ENCODE measurements at regions not wholly inside any gene's neighbourhood (a gene's known extent, or its start where the extent isn't known, plus 50 kb on each side); places are given as distances from the start of the nearest gene placed in this dataset.

GRCh38 chr11:70537576-70538571, 139.5 kb downstream of the CTTN start:
- DNase-seq = no peak

GRCh38 chr11:70538641-70539359, 140.5 kb downstream of the CTTN start:
- no peak for DNase-seq

GRCh38 chr11:70539360-70540095, 141.2 kb downstream of the CTTN start:
- no peak for DNase-seq

- no peak for DNase-seq
Observed at GRCh38 chr11:70540196-70540595, 141.9 kb downstream of the CTTN start.

- DNase-seq = no peak
Observed at GRCh38 chr11:70541176-70541575, 142.8 kb downstream of the CTTN start.

GRCh38 chr11:70541699-70542098, 143.4 kb downstream of the CTTN start:
- DNase-seq = no peak

GRCh38 chr11:70542406-70542805, 144.1 kb downstream of the CTTN start:
- DNase-seq = no peak

GRCh38 chr11:70542811-70543210, 144.5 kb downstream of the CTTN start:
- DNase-seq = no peak

- DNase-seq = no peak
Observed at GRCh38 chr11:70543611-70544010, 145.3 kb downstream of the CTTN start.

- DNase-seq = no peak
Observed at GRCh38 chr11:70544067-70544773, 145.9 kb downstream of the CTTN start.

GRCh38 chr11:70544774-70545609, 146.7 kb downstream of the CTTN start:
- DNase-seq = no peak

GRCh38 chr11:70545610-70545912, 147.2 kb downstream of the CTTN start:
- DNase-seq = no peak

- no peak for DNase-seq
Observed at GRCh38 chr11:70546191-70546940, 148.0 kb downstream of the CTTN start.

GRCh38 chr11:70547386-70547785, 149.1 kb downstream of the CTTN start:
- DNase-seq = no peak

GRCh38 chr11:70547821-70548670, 149.7 kb downstream of the CTTN start:
- DNase-seq = no peak

GRCh38 chr11:70548976-70549375, 150.6 kb downstream of the CTTN start:
- no peak for DNase-seq

- no peak for DNase-seq
Observed at GRCh38 chr11:70549386-70549785, 151.1 kb downstream of the CTTN start.

GRCh38 chr11:70549796-70550195, 151.5 kb downstream of the CTTN start:
- DNase-seq = no peak

- DNase-seq = no peak
Observed at GRCh38 chr11:70550456-70551195, 152.3 kb downstream of the CTTN start.

All from stimulated activated CD4-positive, alpha-beta T cell treated with anti-CD3 and anti-CD28 coated beads, Interleukin-1b, Interleukin-23, amount 100 ng/mL, for 48 hours (primary cell).